Retina (tissue), 1 donor: ENCODE measurements at regions not wholly inside any gene's neighbourhood (a gene's known extent, or its start where the extent isn't known, plus 50 kb on each side); places are given as distances from the start of the nearest gene placed in this dataset.
A peak's percentile ranks its signal among the peaks of the same experiment; 100 is the strongest.

Experiments
- DNase-seq: peaks from one replicate; pipeline ENCODE4 v3.0.0-alpha.2; 2016

DNA sequence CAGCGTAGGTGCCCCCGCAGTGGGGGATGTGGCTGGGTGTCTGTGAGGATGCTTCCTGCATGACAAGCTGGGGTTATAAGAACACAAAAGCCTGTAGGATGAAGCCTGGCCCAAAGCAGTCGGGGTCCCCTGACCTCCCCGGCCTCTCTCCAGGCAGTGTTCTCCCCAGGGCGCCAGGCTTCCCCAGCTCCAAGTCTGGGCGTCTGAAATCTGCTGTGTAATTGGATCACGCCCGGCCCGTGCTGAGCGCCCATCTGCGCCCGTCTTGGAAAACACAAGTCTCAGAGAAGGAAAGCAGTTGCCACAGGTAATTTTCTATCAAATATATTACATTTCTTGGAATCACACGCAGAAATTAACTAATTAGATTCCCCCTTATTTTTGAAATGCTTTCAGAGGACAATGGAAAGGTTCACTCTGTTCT, 233.3 kb downstream of the CTTN start:
- DNase-seq, result no peak

DNA sequence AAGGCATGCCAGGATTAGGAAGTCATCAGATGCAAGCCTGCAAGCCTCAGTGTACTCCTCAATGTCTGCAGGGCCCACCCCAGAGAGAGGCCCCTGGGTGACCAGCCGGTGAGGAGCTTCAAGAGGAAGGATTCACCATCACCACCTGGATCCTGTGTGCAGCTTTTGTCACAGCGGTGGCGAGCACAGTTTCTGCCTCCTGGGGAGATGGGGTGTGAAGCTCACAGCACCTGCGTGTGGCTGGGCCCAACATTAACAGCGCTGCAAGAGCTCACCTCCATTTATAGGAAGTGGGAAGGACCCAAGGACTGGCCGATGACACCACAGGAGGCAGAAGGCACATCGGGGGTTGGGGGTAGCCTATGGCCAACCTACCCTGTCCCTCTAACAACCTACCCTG, 235.3 kb downstream of the CTTN start:
- DNase-seq, result no peak

DNA sequence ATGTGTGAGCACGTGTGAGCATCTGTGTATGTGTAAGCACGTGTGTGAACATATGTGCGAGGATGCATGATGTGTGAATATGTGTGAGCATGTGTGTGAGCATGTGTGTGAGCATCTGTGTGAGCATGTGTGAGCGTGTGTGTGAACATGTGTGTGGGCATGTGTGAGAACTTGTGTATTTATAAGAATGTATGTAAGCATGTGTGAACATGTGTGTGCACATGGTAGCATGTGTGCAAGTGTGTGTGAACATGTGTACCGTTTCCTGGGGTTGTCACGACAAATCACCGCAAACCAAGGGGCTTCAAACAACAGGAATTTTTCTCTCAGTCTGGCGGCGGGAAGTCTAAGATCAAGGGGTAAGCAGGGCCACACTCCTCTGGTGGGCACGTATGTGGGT, 238.3 kb downstream of the CTTN start:
- DNase-seq, result no peak

DNA sequence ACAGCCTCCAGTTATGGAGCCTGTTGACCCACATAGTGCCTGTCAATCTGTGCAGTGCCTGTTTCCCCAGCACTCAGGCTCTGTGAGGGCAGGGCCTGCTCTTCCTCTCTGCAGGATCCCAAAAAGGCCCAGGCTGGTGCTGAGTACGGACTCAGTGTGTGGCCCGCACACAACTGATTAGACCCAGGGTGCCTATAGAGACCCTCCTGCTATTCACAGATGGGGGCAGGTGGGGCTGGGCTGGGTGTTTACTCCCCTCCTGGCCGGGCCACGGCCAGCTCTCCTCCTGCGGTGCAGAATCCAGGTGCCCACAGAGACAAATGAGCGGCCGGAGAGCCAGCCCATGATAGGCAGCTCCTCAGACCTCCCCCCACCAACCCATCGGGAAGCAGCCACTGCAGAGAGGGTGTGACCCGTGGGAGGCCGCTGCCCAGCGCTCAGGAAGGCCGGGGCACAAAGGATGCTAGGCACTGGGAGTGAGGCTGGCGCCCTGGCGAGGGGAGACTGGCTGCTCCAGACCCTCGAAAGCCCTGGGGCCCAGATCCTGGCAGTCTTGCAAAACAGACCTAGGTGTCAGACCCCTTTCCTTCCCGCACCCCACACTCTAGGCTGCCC, 239.0 kb downstream of the CTTN start:
- no peak for DNase-seq

DNA sequence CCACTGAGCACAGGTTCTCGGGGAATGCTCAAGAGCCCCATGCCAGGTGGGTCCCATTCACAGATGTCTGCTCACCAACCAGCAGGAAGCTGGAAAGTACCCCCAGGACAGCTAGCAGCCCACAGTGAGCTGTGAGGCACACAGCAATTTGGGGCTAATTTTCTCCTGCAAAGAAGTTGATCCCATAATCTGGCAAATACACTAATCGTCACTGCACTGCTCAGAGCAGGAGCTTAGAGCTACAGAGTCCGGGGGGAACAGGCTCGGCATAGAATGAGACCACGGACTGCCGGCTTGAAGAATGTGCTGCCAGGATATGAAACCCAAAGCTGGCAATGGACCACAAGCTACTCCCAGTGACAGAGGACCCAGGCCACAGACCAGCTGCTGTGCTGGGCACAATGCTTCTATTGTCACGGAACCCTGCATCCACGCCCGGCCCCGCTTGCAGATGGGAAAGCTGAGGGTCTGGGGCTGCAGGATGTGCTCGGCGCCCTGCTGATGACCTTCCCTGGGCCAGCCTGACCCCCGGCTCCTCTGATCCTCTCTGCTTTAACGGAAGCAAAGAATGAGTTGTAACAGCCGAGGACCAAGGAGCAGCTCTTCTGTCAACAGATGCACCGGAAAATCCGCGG, 239.7 kb downstream of the CTTN start:
- no peak for DNase-seq

DNA sequence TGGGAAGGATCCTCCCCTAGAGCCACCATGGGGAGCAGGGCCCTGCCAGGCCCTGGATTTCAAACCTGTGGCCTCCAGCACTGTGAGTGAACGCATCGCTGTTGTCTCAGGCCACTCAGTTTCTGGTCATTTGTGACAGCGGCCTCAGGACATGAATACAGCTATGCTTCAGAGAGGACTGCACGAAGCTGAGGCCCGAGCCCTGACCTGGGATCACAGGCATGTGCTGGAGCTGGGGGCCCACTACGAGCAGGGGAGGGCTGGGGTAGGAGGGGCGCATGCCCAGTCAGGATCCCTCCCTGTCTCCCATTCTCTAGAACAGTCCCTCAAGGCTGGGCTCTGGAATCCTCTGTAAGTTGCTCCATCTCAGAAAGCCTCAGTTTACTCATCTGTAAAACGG, 242.1 kb downstream of the CTTN start:
- DNase-seq, result no peak

DNA sequence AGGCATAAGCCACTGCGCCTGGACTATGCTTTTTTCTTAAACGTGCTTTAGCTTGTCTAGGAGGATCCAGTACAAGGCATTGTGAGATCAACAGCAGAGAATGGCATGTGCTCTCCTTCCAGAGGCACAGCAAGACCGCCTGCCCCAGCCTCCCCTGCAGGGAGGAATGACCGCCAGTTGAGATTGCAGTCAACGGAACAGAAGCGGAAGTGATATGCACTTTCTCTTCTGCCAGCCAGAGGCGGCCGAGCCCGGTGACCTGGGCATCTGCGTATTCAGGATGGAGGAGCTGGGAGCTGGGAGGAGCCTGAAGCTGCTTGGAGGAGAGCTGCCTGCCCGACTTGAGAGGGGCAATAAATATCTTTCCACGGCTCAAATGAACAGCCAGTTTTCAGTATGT, 243.0 kb downstream of the CTTN start:
- peak; percentile 78 for DNase-seq

DNA sequence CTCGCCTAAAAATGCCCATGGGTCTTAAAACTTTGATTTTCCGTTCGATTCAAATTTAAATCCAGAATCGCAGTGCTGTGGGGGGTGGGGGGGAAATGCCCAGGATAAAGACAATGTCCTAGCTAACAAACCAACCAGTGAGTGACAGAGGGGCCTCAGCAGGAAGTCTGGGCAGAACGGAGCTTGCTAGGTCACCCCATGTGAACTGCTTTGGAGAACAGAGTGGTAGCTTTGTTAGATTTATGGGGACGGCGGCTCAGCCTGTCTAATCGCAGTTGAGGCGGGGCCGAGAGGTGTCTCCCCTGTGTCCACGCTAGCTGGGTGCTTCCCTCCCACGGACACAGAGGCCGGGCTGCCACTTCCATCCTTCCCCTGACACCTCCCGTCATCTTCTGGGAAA, 243.9 kb downstream of the CTTN start:
- DNase-seq, result no peak

DNA sequence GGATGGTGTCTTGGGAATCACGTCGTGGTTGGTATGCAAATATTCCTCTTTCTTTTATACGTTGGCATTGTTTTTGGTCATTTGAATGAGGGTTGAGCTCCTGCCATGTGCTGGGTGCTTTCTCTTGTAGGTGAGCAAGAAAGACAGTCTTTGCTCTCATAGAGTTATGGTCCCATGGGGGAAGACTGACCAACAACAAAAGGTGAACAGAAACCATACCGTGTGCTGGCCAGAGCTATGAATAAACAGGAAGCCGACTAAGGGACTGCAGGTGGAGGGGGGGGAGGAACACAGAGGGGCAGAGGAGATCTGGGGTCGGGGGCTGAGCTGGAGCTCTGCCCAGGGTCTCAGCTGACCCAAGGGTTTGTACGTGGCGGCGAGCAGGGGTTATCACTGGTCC, 245.3 kb downstream of the CTTN start:
- DNase-seq, result no peak

DNA sequence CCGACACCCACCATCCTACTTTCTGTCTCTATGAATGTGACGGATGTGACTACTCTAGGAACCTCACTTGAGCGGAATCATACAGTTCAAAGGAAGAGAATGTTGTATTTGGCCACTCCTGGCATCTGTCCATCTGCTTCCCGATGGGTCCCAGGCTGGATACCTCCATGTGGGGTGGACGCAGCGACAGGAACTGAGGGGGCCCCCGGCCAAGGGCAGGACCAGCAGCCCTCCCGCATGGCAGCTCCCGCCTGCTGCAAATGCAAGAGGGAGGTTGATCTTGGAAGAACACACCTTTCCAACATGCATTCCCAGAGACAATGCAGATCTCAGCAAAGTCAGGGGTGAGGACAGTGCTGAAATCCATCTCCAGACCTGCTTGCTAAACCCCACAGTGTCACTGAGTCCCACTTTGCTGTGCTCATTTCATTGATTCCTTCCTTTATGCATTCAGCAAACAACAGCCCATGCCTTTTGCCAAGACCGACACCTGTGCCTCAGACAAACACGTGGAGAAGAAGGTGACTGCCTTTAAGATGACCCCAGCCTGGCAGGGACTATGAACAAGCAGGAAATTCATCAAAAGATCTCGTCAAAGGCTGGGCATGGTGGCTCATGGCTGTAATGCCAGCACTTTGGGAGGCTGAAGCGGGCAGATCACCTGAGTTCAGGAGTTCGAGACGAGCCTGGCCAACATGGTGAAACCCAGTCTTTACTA, 246.2 kb downstream of the CTTN start:
- no peak for DNase-seq

DNA sequence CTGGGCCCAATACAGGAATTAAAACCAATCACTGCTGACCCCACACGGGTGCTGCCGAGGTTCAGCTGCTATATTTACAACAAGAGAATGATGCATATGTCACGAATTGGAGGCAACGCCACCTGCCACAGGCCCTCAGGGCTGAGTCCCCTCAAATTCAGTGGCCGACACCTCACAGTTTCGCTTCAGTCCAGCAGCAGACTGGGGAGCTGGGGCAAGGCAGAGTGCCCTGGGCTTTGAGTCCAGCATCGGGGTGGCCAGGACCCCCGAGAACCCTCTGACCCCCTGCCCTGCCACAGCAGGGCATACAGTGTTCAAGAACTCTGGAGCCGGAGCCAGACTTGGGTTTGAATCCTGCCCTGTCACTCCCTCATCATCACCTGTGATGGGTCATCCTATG, 247.2 kb downstream of the CTTN start:
- DNase-seq, result no peak

DNA sequence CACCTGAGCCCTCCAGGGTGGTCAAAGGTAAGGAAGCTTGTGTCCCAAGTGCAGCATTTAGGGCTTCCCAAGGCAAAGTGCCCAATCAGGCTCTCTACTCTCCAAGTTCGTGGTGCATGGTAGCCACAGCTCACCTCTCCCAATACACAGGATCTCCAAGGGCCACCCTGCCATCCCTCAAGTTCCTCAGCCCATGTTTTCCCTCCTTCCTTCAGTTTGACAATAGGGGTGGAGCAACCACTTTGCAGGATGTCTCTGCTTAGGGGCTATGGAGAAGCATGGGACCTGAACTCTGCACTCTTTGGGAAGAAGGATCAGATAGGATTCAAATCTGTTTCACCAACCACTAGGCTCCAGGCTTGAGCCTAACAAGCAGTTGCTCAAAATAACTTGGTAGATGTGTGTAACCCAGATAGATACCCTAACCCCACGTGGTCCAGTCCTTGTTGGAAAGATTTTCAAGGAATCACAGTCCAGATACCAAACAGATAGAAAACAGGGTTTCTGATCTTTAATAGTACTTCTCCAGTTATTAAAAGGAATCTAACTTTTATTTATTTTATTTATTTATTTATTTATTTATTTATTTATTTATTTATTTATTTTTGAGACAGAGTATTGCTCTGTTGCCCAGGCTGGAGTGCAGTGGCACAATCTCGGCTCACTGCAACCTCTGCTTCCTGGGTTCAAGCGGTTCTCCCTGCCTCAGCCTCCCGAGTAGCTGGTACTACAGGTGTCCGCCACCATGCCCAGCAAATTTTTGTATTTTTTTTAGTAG, 248.1 kb downstream of the CTTN start:
- no peak for DNase-seq

DNA sequence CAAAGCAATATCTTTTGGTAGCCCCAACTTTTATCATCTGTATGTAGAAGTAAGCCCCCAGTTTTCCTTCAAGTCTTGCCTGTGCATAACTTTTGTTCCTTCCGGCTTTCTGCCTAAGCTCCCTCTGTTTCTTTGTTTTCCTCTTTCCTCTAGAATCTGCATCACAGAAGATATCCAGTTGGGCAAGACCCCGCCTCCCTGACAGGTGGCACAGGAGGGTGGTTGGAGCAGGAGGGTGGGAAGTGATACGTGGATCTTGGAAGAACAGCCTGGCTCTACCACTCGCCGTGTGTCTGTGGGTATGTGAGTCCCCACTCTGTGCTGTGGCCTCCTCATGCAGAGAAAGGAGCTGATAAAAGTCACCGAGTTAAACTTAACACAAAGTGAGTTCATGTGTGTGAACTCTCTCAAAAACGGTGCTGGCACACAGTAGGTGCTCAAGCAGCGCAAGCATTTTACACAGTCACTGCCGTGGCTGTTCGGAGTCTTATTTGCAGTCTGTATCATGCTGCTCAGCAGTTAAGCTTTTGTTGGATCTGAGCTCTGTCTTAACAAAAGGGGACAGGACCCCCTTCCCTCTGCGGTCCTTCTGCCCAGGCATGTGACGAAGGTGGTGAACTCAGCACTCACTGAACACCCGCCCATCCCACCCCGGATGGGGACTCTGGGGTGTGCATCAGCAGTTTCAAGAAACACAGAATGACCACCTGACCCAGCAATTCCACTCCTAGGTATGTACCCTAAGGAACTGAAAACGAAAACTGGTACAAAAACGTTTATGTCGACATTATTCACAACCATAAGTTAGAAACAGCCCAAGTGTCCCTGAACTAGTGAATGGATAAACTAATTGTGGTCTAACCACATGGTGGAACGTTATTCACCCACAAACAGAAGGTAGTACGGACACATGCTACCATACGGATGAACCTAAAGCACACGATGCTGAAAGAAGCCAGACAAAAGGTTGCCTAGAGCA, 249.1 kb downstream of the CTTN start:
- no peak for DNase-seq

DNA sequence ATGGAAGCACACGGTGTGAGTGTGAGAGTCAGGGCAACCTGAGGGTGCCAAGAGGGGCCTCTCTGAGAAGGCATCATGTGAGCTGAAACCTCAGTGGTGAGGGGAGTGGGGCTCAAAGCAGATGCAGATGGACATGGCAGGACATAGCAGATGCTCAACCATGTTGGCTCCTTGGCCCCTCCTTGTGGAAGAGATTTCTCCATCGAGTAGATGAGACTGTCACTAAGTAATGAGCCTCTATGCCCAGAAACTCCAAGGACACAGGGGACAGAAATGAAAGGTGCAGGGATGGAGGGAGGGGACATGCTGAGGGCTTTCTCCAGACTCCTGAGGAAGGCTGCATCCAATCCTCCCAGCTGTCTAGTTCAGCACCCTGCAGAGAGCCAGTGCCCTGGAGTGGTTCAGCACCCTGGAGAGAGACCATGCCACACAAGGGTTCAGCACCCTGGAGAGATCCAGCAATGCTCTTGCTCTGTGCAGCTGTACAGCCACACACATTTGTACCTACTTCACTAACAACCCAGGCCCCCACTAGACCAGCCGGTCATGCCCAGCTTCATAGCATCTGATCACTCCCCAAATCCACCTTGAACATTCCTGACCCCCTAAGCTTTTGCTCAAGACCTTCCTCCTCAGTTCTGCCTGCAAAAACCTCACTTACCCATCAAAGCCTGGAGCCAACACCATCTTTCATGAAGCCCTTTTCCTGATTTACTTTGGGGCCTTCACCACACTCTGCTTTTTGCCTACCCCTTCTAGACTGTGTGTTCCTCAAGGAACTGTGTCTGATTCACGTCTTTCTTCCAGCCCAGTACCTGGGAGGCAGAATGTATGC, 252.0 kb downstream of the CTTN start:
- DNase-seq, result peak; percentile 78

DNA sequence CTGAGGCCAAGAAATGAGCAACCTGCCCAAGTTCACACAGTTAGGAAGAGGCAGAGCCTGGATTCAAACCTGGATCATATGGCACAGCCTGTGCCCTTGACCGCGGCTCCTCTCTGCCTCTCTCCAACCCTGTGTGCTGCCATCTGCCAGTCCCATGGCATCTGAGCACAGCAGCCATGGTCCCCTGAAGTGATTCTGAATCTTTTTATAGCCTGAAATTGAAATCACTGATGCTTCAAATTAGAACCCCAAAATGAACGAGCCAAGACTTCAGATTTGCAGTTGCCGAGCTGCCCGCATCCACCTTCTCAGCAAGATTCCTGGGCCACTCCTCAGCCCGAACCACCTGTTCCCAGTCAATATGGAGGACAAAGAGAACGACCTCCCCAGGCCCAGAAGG, 252.7 kb downstream of the CTTN start:
- no peak for DNase-seq

DNA sequence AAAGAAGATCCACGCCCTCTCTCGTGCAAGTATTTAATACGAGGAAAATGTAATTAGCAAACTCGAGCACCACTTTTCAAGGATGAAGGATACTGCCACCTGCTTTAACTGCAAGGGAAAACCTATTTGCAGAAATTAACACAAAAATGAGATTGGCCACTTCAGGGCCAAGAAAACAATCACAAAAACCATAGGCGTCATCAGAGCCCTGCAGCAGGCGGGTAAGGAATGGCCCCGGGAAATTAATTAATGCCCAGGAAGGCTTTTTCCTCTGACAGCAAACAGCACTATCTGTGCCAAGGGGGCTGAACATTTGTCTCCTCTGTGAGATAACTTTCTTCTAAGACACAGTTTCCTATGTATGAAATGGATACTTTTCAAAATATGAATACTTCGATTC, 255.7 kb downstream of the CTTN start:
- DNase-seq, result no peak

DNA sequence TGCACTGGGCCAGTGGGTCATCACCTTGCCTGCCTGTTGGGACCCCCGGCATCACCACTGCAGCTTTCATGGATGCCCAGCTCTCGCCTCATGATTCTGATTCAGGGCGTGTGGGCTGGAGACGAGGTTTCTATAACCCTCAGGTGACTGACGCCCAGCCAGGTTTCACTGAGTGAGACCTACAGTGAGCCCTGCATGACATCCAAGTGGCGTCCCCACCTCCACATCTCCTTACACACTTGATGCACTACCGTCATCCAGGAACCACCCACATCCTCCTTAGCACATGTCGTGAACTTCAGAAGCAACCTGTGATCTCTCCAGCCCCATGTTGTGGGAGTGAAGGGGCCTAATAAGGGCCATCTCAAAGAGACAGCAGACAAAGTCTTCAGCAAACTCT, 257.5 kb downstream of the CTTN start:
- DNase-seq, result no peak

DNA sequence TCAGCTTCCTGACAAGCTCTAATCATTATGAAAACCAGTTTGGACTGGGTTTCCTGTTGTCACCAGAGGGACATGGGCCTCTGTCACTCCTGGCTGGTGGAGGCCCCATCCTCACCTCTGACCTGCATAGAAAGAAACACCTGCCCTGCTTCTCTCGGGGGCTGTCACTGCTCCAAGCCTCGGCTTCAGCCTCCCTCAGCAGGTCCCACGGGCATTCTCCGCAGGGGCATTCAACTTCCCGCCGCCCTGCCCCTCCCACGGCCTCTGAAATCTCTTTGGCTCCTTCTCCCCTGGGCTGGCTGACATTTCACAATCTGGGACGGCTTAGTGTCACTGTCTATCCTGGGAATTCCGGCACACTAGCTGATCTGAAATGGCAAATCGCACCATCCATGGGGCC, 257.9 kb downstream of the CTTN start:
- DNase-seq, result no peak

DNA sequence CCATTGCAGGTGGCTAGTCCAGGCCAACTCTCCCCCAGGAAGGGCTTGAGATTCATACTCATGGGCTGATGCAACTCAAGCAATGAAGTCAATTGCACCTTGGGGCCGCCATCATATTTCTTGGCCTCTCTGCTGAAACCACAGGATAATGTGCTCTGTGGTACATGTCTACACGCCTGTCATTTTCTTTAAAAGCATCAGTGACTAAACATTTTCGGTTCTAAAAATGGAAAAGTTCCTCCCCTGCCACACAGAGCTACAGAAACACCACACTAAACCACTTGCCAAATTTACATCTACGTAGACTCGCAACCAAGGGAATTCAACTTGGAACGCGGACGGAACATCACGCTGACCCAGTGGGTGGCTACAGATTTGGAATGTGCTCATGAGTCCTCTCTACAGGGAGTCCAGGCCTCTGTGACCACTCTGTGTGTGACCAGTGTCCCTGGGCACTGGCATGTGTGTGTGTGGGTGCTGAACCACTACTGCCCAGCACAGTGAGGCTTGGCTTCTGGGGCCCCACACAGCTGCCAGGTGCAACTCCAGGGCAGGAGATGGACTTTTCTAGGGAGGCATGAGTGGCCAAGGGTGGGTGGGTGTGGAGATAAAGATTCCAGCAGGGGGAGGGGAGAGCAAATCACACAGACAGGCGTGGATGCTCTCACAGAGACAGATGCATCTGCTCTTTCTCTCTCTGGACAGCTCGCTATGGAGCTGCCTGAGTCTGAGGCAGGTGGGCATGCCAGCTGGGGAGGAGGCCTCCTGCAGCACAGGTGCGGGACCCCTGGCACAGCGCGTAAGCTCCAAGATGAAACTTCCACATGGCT, 261.9 kb downstream of the CTTN start:
- DNase-seq, result no peak

DNA sequence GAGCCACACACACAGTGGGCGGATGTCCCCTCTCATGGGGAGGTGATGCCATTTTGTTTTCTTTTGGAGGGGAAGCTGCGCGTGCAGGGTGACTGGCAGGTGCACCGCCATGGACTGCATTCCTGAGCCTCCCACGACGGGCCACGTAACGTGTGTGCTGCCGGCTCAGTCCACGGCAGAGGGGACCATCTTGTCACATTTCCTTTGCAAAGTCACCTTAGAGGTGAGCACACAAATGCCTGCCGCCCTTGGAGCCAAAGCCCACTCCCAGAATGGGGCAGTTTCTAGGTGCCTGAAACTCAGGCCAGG, 262.5 kb downstream of the CTTN start:
- no peak for DNase-seq
